Right forelimb (tissue), 1 donor: ENCODE measurements at regions not wholly inside any gene's neighbourhood (a gene's known extent, or its start where the extent isn't known, plus 50 kb on each side); places are given as distances from the start of the nearest gene placed in this dataset.

Source experiments
- DNase-seq: peaks from one replicate; pipeline ENCODE4 v3.0.0-alpha.2; 2018

DNA sequence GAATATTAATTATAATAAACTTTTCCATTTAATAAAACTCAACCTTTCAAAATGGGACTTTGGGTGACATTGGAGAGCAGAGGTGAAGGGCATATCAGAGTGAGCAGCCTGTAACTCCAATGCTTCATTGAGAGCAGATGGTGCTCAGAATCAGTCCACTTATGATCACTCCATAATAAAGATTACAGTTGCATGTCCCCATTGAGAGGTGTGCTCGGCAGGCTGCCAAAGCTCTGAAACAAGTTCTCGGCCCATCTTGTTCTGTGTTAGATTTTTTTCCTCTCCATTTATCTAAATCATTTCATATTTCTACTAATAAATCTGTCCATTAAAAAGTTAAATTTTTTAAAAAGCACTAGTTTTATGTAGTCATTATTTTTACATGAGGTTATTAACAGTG is 1786.4 kb upstream of the WWC1 start:
- DNase-seq = no peak

DNA sequence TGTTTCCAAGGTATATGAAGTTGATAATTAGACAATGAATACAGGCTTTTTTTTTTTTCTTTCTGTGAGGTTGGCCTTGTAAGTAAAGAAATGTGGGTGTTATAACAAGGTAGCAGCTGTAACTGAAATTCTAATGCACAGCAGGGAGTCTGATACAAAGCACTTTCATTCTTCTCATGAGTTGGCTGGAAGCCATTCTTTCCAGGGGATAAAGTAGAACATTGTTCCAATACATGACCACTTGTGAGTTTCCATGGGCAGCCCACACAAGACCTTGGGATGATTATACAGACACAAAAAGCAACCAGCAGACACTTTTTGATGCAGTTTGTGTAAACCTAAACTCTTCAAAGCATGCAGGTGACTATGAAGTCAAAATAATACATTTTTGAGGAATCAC is 1785.9 kb upstream of the WWC1 start:
- DNase-seq = no peak

DNA sequence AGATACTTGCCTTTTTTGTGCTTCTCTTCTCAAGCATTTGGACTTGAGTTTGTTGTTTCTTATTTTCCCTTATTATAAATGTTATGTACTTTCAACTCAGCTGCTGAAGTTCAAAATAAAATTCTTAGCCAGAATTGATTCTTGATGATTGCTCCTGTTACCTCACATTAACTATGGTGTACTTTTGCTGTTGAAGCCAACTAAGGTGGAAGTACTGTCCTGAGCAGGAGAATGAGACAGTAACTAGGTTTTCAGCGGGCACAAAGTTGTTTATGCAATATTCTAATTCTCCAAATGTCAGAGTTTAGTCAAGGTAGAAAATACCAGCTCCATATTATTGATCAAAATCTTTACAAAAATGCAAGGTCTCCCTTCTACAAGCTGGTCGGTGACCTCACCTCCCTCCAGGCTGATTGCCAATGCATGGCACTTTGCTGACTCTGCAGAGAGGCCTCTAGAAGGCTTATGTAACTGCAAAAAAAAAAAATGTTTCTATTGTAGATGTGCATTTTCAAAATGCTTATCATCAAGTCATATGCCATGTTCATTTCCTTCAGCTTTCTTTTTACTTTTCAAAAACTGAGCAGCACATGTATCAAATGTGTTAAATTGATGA is 1783.5 kb upstream of the WWC1 start:
- no peak for DNase-seq

DNA sequence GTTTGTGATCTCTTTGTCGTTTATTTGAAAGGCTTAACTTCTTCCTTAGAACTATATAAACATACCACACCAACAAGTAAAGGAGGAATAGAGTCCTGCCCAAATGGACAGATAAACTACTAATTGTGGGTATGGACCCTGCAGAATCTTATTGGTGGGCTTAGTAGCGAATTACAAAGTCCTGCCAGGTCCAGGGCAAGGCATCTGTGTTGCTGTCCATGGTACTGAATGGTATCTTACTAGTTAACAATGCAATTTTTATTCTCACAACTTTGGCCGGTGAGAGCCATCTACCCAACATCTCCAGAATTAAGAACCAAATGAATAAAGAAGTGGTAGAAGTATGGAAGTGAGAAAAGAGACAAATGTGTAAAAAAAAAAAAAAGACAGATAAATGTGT is 1782.4 kb upstream of the WWC1 start:
- no peak for DNase-seq

DNA sequence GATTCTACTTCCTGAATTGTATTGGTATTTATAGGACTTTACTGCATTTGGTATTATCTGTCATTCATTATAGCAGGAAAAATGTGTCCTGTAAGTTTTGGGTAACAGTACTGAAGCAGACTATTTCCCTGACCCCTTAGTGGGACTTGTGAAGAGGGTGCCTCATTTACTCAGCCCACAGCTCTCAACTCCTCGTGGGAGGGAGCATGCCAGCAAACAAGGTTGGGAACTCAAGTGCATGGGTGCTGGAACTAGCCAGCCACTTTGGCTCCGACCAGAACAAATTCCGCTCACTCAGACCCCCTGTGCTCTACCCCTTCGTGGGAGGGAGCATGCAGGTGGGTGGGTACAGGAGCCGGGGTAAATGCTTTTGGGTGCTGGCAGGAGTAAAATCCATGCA is 1773.5 kb upstream of the WWC1 start:
- no peak for DNase-seq

DNA sequence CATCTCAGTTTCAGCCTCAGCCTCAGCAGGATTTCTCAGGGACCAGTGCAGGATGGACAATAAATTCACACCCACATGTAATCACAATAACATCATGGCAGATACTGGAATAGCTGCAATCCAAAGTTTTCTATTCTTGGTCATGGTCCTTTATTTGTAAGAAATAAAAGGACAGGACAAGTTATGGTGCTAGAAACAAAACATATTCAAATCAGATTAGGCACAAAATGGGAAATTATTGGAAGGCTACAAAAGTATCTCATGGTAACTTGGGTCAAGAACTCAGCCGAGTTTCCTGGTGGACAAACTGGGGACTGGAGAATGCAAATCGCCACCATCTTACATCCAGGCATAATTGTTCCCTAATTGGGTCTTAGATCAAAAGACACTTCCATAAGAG is 1768.2 kb upstream of the WWC1 start:
- DNase-seq = no peak

DNA sequence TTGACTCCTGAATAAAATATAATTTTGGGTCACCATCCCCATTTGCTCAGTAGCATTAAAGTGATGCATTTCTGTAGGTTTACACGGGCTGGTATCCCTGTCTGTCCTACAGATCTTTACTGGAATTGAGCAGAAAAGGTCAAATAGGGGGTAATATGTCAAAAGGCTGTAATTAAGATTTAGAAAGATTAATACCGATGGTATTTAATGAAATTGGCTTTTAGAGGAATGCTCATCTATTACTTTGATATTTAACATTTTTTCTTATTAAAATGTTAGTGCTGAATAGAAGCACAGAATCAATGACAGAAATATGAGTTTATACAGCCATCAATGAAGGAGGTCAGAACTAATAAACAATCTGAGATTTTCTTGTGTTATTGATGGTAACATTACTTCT is 1762.2 kb upstream of the WWC1 start:
- DNase-seq = no peak

DNA sequence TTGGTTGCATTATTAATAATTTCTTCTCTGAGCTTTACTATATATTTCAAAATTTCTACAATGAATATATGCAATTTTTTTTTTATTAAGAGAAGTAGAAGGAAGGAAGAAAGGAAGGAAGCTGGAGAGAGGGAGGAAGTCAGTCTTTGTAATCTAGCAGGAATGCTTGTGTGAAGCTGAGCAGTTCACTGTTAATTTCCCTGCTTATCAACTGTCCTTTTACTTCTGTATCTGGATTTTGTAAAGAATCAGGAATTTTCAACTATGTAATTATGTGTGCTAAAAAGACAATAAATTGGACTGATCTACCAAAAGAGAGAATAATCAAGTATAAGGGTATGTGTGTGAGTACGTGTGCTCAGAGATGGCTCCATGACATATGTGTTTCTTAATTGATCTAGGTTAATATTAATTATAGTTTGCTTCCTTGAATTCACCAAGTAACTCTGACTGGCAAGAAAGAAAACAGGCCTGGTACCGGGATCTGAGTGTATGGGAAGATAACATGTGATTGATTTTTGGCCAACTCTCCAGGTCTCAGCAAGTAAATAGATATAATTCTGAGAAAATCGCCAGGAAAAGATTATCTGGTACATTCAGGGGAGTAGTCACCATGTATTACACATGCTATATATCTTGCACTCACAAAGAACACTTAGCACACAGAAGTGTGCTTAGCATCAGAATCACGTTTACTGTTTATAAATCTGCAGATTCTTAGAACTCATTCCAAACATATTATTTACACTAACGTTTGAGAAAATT is 1758.8 kb upstream of the WWC1 start:
- no peak for DNase-seq

DNA sequence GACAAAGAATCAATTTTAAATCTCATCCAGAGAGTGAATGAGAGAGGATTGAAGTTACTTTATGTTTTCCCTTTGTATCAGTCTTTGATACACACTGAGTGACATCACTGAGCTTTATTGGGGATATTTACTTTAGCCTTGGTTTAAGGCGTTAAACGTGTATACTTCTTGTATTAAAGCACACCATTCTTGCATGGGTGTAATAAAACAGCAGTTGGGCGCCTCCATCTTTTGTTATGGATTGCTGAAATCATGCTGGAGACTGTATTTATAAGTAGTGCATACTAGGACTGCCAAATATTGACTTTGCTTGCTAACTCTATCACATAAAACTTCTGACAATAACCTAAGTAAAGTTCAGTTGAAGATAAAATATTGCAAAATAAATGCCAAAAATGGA is 1755.8 kb upstream of the WWC1 start:
- no peak for DNase-seq

DNA sequence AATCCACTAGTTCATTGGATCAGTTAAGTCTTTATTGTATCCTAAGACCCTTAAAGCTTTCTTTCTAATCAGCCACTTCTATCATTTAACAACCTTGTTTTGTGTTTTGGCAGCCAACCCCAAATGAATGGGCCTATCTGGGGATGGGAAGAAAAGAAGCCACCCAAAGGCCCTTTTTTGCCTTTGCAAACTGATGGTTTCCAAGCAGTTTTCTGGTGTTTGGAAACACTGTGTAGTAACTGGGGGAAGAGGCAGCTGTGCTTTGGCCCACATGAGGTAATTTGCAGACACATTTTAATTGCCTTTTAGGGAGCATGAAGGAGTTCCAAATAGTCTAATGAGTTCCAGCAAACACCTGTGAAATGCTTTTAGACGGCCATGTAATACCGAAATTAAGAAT is 1751.3 kb upstream of the WWC1 start:
- no peak for DNase-seq

DNA sequence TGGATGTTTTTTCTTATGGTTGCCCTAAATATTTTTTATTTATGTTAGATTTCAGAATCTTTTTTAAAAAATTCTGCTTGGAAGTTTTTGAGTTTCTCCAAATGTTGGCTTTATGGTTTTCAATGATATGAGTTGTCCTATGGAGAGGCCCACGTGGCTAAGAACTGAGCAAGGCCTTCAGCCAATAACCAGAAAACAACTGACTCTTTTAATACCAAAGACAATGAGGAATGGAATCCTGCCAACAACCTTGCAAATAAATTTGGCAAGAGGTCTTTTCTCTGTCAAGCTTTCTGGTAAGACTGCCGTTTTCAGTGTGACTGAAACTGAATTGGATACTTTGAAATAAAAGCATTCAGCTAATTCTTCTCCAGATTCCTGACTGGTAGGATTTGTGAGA is 1740.1 kb upstream of the WWC1 start:
- no peak for DNase-seq

DNA sequence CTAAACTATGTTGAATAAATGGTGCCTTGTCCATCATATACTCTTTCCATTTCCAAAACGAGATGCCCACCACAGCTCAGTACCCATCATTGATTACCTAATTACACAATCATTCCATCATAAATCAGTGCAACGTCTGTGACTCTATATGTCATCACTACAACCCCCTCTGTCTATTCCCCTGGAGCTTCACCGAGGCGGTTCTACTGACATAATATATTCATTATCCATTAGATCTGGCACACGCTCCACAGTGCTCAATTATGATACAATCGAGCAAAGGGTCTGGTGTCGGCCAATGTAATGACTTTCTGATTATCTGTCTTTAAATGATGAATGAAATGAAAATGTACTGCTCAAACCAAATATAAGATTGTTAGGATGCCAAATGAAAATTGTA is 1737.7 kb upstream of the WWC1 start:
- no peak for DNase-seq

DNA sequence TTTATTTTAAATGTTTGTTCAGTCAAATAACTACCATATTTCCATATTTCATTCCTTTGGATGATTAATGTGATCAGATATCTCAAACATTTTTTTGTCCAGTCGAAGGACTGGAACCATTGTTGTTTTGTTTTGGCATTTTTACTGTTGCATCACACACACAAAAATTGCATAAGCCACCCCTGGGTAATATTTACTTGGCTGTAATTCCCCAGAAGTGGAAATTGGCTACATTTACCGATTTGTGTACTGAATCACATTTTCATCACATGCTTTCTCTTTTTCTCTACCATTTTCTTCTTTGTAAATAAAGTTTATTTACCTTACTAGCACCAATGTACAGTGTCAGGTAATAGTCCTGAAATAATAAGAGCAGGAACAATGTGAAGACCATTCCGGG is 1729.7 kb upstream of the WWC1 start:
- no peak for DNase-seq

DNA sequence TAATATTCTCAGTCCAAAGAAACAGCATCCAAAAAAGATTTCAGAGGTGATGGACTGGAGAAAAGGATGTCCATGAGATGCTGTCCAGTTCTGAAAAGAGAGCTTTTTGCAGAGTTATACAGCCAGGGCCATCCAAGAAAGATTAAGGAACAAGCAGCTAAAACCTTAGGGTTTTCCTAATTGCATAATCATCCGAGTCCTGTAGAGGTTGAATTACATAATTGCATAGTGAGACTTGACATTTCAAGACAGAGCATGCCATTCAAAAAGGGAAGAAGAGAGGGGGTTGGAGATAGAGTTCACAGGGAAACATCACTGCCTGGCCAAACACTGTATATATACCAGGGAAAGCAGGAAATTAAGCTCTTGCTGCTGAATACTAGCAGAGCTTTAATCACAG is 1729.2 kb upstream of the WWC1 start:
- DNase-seq = no peak

DNA sequence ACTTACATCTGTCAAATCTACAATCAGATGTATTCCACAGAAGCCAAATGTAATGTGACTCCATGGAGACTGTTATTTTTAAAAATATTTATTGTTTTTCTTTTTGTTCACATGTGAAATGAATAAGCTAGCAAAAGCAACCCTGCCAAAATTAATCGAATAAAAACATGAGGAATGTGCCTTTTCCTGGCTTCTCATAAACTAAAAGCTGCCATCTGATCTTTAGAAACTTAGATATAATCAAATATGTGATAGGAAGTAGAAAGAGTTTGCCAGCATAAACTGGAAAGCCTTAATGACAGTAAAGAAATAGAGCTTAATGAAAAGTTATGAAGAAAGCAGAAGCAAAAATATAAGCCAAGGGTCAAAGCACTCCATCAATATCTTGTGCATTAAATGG is 1724.7 kb upstream of the WWC1 start:
- no peak for DNase-seq

DNA sequence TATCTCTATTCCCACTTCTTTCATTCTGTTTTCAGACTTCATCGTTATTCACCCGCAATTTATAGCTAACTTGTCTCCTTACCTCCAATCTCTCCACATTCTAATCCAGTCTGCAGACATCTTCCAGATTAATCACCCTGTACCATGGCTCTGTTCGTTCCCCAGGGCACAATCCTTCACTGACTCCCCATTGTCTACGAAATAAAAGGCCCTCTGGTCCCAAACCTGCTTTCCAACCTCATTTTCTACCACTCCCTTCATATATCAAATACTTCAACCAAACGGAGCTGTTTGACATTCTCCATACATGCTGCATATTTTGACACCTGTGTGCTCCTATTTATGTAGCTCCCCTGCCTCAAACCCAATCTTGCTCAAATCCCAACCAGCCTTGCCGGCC is 1720.6 kb upstream of the WWC1 start:
- DNase-seq = no peak

DNA sequence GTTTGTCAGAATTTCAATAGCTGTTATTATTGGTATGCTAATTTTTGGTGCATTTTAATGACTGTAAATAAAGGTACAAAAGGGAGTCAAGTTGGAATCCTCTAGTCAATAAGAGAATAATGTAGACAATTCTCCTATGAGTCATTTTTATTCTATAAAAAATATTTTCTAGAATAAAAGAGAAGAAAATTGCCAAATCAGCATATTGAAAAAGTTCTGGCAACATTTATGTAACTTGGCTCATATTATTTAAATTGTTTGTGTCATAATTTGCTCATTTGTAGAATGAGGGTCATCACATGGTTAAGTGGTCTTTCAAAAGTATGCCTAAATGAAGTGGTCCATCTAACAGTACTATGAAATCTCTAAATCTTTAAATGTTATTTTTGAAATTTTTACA is 1719.8 kb upstream of the WWC1 start:
- no peak for DNase-seq

DNA sequence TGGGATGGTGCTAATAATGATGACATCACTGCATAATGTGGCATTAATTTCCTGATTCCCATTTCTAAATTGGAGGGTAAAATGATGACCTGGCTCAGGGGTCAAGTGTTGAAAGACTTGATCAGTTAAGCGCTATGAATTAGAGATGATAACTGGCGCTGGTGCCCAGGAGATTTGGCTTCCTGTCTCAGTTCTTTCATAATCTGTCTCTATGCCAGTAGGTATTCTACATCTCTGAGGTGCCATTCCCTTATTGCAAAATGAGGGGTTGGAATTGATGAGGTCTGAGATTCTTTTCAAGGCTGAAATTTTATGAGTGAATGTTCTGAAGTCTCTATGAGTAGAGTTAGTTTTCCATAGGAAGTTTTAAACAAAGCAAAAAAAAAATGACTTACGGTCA is 1715.1 kb upstream of the WWC1 start:
- DNase-seq = no peak

DNA sequence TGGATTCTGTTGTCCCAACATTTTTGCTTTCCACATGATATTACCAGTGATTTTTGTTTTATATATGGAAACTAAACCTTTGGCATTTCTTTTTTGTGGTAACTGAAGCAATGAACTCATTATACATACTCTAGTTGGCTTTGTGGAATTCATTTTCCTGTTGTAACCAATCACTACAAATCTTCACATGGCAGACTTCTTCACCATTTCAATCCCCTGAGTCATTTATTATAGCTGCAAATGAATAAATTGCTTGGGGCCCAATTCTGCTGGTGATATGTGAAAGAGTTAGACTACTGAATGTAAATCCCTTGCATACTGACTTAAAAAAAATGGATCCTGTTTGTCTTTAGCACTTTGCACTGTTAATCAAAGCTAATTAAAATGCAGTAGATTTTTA is 1709.6 kb upstream of the WWC1 start:
- no peak for DNase-seq

DNA sequence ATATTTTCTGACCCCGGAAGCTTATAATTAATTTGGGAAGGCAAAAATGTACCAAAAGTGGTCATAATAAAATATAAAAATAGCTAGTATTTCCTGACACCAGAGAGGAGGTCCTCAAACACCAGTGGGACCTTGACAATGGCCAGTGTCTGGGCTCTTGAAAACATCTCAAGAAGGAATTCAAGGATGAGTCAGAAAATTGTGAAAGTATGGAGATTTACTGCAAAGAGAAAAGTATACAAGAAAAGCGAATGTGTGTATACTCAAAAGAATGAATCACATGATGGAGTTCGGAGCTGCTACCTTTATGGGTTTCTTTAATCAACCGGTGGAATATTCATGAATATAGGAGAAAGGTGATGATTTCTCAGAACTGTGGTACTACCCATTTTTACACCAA is 1709.0 kb upstream of the WWC1 start:
- DNase-seq = no peak

DNA sequence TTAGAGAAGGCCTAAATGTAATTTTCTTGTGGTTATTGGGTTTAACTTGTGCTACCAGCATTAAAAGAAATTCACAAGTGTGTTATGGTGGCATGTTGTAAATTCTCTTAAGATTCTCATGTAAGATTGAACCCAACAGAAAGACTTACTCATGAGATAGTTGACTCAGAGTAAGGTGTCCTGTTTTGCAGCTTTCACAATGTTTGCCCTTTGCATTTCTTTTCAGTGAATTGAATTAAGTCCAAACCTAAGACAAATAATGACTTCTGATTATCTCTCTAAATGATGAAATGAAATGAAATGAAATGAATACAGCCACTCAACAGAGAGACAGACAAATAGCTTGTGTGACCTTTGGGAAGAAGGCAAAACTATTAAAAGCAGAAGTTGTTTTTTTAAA is 1696.9 kb upstream of the WWC1 start:
- DNase-seq = no peak

DNA sequence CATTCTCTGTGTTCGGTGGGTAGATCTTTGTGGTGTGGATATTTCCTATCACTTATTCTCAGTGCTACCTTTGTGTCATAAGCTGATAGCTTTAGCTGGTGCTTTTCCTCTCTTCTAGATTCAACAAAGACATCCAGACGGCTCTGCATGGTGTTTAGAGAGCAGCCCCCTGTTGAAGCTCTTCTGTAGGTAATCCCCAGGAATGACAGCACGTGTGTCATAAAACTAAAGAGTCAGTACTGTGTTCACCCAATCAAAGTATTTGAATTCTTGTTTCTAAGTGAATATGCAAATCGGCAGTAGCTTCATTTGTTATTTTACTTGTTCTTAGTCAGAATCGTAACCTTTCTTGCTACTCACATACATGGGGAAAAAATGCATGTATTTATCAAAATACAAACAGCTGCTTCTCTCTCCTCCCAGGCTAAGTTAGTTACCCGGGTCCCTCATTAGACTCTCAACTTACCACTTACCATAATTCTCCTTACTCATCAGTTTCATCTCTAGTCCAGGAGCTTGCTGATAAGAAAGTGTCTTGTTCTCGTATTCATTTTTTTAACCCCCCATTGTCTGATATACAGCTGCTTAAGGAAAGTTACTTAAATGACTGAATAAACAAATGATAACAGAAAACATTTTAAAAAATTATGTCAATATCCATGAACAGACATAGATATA is 1696.0 kb upstream of the WWC1 start:
- no peak for DNase-seq

DNA sequence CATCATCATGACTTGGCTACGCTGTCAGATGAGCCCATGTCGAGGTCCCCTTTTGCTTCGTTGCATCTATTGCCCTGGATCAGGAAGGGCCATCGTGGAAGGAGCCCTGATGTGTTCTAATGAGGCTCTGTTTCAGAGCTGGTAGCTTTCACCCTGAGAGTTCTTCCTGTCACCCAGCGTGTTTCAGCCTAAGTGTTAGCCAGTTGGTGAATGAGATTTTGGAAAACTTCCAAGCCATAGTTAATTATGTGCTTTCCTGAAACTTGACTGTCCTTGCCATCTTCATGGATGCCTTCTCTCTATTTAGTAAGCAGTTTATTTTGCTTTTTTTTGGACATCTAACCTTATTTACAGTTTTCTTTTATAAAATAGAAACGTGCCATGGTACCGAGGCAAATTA is 1695.4 kb upstream of the WWC1 start:
- no peak for DNase-seq

DNA sequence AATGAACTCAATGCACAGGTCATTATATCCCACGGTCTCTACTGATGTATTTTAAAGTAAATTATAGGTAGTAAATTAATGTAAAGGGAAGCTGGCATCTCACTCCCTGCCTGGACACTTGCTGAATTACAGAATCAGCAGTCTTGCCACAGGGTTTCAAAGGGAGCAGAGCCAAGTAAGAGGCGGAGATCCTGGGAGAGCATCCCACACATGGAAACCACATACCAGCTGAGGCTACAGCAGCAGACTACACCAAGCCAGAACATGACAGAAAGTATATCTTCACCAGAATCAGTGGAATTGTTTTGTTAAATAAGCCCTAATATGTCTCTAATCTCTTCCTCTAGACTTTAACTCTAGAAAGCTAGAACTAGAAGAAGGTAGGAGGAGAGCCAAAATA is 1689.2 kb upstream of the WWC1 start:
- DNase-seq = no peak

DNA sequence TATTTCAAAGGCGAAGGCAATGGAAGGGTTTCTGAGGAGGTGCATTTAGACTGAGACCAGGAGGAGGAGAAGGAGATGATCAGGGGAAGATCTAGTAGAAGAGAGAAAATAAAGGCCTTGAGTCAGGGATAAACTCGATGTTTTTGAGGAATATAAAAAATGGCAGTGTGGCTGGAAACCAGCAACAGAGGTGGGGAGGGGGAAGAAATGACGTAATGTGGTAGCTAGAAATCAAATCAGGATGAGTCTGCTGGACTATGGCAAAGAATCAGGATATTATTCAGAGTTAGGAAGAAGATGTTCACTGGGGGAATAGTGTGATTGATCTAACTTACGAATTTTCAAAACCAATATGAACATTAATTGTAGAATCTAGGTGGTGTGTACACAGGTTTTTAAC is 1673.9 kb upstream of the WWC1 start:
- no peak for DNase-seq
